Mucosa of gallbladder (tissue), 1 donor: ENCODE measurements at regions not wholly inside any gene's neighbourhood (a gene's known extent, or its start where the extent isn't known, plus 50 kb on each side); places are given as distances from the start of the nearest gene placed in this dataset.
"Not testable (repeated sequence)": the region's sequence is repeated elsewhere in the genome, so short reads cannot be mapped to it uniquely, and the experiment has no call there.

Source experiments
- DNase-seq: peaks from one replicate; pipeline ENCODE4 v3.0.0-alpha.2; 2020; ENCODE audit warnings: low spot score
- donor health status: DM: no; HTN: no; CAD: no.

DNA sequence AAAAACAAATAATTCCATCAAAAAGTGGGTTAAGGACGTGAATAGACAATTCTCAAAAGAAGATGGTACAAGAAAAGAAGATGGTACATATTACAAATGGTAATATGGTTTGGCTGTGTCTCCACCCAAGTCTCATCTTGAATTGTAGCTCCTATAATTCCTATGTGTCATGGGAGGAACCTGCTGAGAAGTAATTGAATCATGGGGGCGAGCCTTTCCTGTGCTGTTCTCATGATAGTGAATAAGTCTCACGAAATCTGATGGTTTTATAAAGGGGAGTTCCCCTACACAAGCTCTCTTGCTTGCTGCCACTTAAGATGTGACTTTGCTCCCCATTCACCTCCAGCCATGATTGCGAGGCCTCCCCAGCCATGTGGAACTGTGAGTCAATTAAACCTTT is 172.9 kb downstream of the C11orf91 start:
- DNase-seq: not testable (repeated sequence)

DNA sequence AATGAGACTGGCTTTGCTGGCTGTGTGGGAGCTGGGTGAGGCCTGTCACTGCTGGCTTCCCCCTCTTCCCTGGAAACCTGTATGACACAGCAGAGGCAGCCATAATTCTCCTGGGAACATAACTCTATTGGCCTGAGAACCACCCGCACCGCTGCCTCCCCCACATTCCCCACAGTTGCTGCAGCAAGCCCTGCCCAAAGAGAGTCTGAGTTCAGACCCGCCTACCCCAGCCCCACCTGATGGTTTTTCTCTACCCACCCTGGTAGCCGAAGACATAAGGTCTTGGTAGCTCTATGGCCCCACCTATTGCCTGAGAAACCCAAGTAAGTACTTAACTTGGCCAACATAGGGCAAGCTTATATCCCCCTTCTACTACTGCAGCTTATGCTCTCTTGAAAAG is 174.8 kb downstream of the C11orf91 start:
- no peak for DNase-seq

DNA sequence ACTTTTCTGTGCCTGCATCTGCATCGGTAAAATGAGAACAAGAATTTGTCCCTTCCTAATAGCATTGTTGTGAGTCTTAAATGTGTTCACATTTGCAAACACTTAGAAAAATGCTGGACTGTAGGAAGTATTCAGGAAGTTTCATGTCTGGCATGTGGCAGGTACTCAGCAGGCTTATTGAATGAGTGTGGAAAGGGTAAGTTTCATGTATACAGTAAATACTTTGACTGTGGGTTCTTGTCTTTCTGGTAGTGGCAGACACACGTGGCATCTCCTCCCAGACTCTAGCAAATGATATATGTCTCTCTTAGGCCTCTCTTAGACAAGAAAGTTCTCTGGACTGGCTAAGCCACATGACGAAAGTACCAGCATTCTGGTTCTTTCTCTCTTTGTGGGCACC is 179.2 kb downstream of the C11orf91 start:
- DNase-seq: no peak

DNA sequence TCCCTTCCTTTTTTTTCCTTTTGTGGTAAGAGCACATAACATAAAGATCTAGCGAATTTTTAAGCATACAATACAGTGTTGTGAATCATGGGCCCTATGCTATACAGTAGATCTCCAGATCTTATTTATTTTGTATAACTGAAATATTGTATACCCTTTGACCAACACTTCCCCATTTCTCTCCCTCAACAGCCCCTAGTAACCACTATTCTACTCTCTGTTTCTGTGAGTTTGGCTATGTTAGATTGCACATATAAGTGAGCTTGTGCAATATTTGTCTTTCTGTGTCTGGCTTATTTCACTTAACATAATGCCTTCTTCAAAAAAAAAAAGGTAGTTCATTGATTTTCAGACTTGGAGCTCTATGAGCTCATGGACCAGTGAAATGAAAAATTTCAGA is 180.5 kb downstream of the C11orf91 start:
- DNase-seq: no peak

DNA sequence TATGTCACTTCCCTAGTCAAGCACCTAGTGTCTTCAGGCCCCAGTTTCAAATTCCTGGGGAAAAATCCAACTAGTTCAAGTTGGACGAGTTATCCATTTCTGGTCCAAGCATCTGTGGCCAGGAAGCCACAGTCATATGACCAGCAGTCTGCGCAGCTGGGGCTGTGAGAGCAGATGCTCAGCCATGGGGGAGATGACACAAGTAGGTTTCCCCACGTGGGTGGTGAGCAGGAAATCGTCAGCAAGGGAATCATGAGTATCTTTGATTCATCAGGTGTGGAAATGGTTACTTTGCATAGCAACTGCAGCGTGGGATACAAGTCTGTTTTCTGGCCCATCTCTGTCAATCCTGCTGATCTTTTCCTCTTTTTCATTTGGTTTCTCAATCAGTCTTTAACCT is 185.3 kb downstream of the C11orf91 start:
- DNase-seq: no peak

DNA sequence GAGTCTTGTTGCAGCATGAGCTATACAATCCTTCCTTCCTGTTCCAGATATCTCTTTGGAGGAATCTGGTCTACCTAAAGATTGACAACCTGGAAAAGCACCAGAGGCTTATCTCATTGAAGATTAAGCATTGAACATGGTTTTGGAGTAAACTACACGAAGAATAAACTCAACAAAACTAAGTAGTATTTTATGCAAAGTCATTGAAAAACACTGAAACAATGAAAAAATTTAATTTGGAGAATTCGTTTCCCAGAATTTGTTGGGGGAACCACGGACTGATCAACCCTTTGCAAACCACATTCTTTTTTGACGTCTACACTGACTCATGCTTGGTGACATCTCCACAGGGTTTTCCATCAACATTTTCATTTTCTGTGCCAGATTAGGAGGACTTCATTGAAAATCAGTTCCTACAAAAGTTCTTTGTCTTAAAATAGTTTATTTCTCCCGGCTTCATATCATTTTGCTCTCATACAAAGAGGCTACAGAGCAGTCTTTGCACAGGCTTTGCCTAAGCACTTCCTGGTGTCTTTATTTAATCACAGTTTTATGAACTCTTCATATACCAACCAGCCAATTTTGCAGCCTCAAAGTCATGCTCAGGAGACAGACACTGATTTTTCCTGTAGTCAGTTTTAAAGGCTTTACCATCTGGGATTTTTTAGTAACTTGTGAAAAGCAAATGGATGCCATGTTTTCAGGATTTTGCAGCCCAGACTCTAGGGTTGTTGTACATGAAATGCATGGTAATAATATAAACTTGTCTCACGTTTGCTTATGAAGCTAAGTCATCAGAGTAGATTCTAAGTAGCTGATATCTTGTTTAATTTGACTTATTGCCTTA is 186.3 kb downstream of the C11orf91 start:
- no peak for DNase-seq

DNA sequence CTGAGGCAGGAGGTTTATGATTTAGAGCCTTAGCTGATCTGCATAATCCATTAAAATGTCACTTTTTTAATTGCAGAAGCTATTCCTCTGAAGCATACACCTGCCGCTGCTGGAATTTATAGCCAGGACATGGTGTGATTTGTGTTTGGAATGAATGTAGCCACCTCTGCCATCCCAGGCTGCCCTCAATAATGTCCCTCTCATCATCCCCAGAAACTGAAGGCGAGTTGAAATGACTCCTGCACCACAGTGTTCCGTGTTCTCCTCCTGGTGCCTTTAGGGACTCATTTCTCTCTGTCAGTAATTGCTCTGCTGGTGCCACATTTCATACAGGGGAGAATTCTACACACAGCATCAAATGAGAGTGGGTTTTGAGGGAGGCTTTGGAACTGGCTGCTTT is 191.0 kb downstream of the C11orf91 start:
- no peak for DNase-seq

DNA sequence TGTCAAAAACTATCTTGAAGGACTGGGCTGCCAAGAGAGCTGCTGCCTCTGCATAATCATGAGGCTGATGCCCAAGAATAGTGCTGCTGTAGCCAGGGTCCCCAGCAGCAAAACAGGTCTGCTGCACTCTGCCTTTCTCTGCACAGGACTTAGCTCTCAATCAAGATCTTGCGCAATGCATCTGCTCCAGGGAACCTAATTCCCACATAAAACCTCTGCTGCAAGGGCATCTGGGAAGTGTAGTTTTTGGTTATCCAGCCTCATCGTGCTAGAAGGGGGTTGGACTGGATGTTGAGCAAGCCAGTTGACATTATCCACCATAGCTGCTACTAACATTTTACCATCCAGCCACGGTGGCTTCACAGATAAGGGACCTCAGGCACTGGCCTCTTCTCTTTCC is 192.7 kb downstream of the C11orf91 start:
- no peak for DNase-seq

DNA sequence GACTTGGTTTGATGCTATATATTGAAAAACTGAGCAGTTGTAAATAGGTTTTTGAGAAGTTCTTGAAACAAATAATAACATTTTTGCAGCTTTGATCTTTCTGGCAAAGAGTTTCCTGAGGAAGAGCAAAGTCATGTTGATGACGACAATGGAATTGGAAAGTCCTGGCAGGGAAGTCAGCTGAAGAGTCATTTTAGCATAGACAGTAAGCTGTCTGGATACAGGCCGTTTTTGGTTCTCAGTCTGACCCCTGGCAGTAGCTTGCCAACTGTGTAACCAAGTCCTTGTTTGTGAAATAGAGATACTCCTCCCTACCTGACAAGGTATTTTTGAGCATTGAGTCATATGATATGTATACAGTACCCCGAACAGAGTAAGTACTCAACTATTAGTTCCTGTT is 193.3 kb downstream of the C11orf91 start:
- DNase-seq: no peak

DNA sequence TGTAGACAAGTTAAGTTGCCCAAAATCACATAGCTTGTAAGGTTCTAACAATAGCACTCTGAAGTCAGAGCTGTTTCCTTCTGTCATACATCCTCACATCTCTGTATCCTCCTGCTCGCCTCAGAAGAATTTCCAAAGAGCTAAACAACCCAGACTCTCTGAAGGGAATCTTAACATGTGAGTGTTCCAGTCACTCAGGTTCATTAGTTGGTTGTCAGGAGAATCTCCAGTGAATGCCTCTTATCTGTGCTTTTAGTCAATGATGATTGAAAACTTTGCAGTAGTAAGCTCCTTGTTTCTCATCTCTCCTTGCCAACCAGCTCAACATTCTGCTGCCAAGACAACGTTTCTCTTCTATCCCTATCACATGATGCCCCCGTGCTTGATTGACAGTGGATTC is 195.5 kb downstream of the C11orf91 start:
- no peak for DNase-seq

DNA sequence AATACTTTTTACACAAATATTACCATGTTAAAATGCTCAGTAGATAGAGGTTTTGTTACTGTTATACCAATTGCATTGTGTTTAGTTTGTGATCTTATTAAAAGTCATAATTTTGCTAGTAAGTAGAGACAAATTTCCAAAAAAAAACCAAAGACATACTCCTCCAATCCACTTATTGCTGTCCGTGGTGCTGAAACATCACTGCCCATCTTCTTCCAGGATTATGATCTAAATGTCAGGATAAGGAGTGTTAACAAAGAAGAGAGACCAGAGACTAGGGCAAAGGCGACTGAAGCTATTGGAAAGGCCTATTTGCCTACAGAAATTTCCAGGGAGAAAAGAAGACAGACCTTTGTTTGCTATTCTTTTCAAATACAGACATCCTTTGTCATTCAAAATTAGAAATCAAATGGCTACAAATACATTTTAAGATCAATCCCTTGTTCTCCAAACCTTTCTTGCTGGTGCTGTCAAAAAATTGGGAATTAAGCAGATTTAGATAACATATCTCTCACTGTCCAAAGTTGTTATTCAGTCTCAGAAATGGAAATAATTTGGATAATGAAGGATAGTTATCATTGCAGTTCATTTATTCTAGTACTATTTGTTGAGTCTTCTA is 199.7 kb downstream of the C11orf91 start:
- DNase-seq: peak; percentile 38

DNA sequence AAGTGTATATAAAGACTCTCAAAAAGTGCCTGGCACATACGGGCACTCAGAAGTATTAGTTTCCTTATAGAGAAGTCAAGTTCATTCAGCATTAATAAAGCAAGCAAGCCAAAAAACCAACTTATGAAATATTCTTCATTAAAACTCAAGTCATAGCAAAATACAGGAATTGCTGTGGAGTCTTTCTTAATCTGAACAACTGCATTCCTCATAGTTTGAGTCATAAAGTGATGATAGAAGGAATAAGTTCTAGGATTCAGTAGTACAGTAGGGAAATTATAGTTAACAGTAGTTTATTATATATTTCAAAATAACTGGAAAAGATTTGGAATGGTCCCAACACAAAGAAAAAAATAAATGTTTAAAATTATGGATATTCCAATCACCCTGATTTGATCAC is 200.3 kb downstream of the C11orf91 start:
- no peak for DNase-seq

DNA sequence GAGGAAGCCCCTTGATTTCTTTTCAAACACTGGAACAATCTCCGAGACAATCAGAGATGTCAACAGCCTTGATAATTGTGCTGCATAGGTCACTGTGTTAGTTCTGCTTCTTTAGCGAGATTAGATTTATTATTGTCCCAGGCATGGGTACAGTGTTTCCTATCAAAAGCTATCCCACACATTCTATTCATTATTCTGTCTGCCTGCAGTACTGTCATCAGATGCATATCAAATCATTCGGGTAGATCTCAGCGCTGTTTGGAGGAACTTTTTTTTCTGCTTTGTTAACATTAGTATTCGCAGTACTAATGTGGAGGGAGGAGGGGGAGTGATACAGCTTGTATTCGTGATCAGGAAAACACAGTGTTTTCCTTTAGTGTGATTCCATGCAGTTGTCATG is 208.0 kb downstream of the C11orf91 start:
- no peak for DNase-seq

DNA sequence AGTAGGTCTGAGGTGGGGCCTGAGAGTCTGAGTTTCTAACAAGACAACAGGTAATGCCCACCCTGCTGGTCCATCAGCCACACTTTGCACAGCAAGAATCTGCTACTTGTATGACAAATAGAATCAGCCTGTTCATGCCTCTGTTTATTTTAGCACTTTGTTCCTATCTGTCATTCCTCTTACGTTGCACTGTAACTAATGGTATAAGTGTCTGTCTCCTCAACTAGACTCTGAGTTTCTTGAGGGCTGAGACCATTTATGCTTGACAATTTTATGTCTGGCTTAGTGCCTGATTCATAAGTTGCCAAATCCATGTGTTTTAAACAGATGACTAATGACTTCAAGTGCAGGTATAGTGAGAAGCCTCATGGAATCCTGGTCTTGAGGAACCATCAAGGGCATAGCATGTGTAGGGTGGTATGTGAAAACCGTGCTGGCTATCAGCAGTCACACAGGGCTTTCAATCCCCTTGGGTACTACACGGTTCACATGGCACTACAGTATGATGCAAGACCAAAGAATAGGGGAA is 209.7 kb downstream of the C11orf91 start:
- no peak for DNase-seq

DNA sequence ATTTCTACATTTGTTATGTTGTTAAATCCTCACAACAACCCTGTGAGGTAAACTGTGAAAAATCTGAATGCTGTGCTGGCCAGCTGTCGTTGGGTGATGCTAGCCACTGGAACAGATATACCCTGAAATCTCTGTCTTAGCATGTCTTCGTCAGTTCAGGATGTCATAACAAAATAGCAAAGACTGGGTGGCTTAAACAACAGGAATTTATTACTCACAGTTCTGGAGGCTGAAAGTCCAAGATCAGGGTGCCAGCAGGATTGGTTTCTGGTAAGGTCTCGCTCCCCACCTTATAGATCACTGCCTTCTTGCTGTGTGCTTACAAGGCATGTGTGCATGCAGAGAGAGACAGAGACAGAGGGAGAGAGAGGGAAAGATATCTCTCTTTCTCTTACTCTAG is 211.7 kb downstream of the C11orf91 start:
- DNase-seq: no peak

DNA sequence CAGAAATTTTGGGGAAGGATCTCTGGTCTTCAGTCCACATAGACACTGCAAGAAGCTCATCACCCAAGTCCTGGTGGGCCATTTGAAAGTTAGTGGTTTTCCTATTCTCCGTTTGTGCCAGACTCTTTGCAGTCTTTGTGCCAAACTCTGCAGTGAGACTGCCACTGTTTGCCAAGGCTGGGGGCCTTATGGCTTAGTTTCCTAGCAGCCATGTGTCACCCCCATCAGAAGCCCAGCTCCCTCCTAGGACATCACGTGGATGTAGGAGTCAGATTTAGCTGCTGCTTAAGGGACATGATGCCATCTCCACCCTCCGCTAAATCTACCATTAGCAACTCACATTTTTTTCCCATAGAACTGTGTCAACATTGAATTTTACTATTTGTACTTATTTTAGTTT is 220.0 kb downstream of the C11orf91 start:
- DNase-seq: no peak

DNA sequence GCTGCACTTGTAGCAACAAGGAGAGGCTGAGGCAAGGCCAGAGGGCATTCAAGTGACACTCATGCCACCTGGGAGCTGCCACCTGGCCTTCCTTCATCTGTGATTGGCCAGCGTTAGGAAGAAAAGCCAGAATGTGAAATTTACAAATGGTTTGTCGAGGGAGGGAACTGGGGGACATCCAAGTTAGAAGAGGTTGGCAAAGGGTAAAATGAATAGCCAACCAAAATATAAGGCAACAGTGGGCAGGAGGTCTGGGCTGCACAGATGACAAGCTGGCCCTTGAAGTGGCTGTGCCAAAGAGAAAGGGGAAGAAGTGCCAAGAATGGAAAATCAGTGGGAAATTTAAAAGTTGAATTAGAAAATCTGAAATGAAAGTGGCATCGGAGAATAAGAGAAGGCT is 221.4 kb downstream of the C11orf91 start:
- DNase-seq: no peak

DNA sequence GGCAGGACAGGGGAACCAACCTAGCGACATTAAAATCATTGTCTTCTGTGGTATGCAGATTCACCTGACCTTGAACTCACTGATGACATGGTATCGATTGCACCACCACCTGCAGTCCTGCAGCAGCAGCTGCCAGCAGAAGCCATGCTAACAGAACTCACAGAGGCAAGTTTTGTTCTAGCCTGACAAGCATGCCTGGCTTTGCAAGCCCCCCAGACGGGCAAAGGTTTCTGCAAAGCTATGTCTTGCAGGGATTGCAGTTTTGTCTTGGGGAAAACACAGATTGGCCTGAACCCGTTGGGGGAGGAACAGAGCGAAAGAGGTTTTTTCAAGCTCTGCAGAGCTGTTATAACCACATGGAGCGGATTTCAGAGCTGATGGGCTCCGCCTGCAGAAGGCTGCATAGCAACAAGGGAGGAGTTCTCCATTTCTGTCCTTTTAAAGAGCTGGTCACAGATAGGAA is 221.0 kb downstream of the HIPK3 start:
- peak; percentile 17 for DNase-seq

DNA sequence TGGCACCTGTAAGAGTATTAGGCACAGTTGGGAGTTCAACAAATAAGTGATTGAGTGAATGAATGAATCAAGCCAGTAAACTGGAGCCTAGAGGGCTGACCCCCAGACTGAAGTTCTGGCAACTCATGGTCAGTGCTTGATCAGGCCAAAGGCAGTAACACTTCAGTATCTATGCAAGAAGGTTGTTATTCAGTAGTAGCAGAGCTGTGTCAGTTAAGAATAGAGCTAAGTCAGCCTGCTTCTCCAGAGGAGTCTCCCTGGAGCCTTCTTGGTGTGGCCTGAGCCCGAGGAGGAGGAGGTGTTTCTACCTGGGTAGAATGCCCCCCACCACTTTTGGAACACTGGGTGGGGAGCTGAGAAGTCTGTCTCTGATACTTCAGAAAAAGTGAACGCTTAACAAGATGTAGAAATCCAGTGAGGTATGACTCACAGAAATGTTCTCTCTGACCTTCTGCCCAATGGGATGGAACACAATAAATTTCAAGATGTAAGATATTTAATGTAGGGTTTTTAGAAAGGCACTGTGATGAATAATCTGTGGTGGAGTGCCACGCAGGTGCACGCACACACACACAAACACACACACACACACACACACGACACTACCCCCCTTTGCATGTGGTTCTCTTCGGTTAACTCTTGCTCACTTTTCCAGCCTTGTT is 219.9 kb downstream of the HIPK3 start:
- no peak for DNase-seq

DNA sequence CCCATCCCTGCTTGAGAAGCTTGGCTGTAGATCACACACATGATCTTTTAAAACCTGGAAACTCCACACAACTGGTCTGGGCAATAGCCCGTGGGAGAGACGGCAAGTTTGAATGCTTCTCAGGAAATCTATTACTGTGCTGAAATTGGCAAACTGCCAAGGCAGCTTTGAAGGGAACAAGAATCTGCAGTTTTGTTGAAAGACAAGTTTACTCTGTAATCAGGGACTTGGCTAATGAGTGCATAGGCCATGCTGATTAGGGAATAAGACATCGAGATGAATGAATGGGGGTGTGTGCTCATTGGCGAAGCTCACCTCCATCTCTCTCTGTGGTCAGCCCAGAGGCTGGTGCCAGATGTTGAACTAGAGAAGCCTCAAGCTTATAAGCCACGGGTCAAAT is 218.8 kb downstream of the HIPK3 start:
- peak; percentile 10 for DNase-seq

DNA sequence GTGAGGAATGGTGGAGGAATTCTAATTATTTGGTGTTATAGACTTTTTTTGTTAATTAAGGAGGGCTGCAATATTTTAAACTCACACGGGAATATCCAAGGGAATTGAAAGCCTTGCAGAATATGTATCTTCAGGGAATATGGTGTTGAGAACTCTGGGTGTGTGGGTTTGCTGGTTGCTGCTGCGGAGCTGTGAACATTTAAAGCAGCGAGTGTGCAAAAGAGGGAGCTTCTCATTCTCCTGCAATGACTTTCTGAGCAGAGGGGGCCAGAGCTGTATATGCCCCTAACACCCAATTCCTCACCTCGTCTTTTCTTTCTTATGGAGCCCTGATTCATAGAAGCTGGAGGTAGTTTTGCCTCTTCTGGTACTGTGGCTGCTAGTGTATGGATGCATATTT is 217.7 kb downstream of the HIPK3 start:
- DNase-seq: no peak

DNA sequence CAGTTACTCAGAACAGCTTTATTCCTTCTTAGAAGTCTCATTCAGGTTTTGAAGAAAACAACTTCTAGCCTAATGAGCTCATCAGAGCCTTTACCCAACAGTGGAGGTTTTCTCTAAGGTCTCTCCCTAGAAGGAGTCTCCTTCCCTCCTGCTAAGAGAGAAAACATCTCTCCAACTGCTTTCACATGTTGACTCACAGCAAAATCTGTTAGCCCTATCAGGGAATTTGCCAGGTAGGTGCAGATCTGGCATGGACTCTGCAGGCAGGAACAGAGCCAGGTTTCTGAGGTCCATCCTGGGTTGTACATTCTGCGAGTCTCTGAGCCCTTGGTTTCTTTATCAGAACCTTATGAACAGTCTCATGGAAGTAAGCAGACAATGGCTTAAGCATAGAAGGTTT is 214.4 kb downstream of the HIPK3 start:
- DNase-seq: no peak

DNA sequence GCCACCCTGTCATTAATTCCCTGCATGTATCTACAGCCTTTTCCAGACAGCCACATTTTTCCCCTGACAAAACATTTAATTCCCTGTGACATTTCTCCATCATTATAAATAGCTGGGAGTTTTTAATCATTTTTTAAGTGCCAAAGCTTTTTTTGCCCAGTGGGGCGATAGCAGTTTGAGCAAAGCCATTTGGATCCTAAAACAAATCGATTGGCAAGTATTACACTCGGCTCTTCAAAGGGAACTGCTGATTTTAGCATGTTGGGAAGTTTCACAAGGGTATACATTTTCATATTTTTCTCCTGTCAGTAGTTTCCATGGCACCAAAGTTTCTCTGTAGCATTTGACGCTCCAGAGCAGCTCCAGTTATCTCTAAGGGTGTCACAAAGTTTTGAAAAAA is 210.8 kb downstream of the HIPK3 start:
- DNase-seq: no peak
